Dermis microvascular lymphatic vessel endothelial cell (primary cell): ENCODE measurements at regions not wholly inside any gene's neighbourhood (a gene's known extent, or its start where the extent isn't known, plus 50 kb on each side); places are given as distances from the start of the nearest gene placed in this dataset.

Experiments
- DNase-seq, 2 donors: peaks; one replicate each; pipeline versions ENCODE4 v3.0.0 to v3.0.0-alpha.2; 2010; ENCODE audit warnings: low read depth in 2 of 2

DNA sequence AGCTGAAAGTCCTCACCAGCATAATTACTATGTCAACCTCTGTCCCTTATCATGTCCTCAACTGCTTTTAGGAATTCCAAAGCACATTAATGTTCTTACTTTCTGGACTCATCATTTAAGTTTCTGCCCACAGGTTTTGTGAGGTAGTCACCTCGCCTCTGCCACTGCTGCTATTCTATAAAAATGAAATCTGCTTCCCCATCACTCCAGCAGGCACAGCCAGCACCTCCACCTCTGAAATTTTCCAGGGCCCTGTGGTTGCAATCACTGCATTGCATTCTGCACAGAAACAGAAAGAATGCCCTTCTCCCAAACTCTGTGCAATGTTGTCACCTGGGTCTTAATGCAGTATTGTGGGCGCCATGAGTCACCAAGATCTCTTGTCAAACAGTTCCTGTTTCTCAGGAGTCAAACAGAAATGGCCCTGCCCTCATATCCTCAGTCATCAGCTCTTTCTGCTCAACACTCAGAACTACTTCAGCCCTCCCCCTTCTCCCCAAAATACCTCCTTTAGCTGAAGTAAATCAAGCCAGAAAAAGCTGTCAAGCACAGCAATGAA, 529.2 kb upstream of the NBEA start:
- DNase-seq: no peak

DNA sequence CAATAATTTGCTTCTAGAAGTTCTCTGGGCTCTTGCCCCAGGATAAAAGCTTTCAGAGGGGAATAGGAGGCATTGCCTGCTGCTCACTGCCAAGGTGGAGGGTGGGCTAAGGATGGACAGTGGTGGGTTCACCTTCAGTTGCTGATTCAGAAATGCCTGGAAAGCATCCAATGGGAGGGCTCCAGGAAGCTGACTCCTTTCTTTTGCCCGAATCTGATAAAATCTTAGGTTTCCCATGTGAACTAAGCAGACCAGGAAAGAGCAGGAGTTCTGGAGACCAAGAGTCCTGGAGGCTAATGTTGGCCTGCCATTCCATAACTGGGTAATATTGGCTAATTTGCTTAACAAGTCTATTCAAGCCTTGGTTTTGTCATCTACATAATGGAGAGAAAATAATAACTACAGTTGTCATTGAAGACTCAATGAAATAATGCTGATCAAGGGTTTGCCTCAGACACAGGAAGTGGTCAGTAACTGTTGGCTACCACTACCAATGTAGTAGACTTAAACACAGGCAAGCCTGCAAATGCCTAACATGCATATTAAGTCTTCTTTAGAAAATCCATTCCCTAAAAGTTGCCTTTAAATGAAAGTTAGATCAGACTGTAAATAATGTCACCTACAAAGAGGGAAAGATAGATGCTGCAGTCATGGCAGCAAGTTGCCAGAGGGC, 528.4 kb upstream of the NBEA start:
- DNase-seq: no peak

DNA sequence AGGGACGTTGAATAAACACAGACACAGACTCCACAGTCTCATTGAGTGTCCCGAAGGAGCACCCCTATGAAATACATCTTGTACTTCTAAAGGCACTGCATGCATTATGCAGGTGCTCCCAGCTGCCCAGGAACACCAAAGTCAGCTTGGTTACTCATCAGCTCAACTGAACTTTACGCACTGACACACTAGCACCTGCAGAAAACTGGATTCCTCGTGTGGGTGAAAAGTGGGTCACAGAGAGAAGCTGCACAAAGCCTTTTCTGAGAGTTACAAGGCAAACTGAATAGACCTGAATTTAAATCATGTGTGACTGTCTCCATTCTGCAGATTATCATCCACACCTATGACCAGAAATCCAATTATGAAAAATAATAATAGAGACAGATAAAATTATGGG, 527.5 kb upstream of the NBEA start:
- DNase-seq: no peak

DNA sequence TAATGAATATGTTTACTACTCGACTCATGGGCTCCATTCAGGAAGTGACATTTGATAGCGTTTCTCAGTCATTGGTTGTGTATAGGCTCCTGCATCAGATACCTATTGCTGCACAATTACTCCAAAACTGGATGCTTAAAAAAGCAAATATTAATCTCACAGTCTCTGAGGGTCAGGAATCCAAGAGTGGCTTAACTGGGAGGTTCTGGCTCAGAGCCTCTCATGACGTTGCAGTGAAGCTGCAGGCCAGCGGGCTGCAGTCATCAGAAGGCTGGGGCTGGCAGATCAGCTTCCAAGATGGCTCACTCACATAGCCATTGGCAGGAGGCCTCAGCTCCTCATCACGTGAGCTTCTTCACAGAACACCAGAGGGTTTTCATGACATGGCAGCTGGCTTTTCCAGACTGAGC, 525.1 kb upstream of the NBEA start:
- DNase-seq: no peak

DNA sequence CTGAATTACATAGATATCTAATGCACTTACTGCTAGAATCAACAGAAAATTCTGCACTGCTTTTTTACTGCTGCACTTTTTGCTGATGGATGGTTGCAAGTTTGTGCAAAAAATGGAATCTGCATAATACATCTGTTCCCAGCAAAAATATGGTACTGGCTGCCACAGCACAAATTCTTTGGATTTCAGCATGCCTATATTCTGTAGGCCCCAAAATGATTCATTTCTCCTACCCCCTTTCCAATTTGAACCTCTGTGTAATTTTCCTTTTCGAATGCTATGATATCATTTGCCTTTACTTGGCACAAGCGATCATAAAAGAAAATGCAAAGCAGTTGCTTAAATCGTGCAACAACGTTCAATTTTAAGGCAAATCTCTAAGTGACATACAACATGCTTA, 524.2 kb upstream of the NBEA start:
- DNase-seq: no peak

DNA sequence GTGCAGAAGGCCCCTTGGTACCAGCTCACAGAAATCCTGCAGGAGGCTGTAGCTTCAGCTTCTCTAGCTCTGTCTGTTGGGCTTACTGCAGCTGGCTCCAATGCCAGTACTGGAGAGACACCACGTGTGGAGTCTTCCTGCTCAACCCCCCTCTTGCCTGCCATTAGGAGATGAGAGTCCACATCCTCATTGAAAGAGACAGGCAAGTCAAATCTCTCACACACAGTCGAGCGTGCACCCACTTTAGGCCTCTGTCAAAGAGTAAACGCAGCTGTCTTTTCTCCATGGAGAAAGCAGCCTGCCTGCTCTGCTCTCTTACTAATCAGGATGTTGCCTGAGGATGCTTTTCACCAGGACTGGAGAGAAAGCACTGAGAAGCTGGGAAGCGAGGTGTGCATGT, 523.0 kb upstream of the NBEA start:
- DNase-seq: no peak

DNA sequence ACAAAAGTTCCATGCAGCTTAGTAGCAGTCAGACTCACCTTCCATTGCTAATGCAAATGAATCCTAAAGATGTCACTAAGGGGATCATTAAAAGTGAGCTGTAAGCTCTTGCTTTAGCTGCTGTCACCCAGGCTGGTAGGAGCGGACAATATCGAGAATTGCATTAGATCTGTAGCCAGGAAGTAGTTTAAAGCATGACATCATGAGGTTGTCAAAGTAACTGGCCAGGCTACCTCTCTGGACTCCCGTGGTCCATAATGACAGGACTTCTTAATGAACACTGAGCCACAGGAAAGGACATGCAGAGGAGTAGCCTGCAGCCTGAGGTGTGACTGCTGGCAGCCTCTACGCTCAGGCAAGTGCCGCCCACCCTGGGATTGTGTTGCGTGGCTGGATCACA, 522.3 kb upstream of the NBEA start:
- no peak for DNase-seq

DNA sequence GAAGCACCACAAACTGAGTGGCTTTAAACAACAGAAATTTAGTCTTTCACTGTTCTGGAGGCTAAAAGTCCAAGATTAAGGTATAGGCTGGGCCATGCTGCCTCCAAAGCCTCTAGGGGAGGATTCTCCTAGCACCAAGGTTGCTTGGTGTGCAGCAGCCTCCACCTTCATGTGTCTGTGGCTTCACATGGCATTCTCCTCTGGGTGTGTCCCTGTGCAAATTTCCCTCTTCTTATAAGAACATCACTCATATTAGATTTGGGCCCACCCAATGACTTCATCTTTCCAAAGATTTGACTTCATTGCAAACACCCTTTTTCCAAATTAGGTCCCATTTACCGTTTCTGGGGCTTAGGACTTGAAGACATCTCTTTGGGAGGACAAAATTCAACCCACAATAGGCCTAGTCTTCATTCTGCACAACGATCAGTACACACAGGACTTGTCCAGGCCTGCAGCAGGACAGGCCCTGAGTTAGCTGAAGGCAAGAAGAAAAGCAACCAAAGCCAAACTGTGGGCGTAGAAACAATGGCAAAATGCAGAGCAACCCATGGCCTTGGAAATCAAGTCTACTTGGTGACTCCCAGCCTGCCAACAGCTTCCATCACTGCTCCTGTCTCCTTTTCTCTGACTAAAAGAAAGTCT, 521.2 kb upstream of the NBEA start:
- no peak for DNase-seq

DNA sequence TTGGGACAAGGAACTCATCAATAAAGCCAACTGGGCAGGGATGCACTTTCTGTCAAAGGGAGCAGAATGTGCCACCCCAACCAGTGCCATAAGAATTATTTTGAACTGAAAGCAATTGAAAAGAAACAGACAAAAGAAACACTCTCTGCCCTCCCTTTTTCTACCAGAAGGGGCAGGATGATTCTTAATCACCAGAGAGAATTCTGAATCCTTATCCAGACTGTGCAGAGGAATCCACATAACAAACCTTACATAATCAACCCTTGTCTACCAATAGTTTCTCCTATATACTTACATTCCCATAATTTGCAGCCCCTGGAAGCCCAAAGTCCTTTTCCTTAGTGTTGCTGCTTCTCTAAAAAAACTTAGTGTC, 520.7 kb upstream of the NBEA start:
- no peak for DNase-seq

DNA sequence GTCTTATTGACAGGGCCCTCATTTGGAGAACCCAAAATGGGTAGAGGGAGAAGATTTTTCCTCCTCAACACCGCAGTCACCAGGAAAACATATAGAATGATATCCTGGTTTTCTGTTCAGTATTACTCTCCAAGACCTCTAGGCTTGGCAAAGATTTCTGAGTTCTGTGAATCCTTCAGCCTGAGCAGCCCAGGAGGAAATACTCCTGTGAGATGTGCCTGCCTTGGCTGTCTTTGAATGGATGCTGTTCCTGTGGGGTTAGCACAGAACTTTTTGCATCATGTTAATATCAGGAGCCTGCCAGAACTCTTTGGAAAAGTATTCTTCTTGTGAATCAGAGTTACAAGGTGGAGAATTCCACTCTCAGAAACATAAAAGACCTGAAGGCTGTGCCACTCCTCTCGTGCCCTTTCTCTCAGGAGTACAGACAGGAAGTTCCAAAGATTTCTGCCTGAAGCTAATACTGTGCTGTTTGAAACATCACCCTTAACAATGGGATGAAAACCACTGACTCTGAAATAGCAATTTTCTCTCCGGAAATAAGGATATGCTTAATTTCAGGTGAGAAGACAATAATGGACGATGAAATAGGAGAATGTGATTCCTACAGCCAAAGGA, 520.1 kb upstream of the NBEA start:
- no peak for DNase-seq

DNA sequence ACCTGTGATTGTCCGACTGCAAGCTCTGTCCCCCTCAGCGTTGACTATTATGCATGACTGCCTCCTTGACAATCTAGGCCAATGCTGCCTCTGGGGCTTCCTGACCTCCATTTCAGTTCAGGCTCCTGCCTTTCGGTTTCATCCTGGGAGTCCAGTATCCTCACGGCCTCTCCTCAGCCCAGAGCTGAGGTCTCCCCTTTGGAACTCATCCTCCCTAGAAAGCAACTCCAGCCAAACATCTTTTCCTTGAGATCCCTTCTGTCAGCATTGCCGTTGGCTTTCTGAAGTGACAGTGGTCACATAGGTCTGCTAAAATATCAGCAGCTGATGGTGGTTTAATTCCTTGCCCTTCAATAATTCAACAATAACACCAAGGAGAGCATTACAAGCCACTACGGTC, 519.1 kb upstream of the NBEA start:
- no peak for DNase-seq

DNA sequence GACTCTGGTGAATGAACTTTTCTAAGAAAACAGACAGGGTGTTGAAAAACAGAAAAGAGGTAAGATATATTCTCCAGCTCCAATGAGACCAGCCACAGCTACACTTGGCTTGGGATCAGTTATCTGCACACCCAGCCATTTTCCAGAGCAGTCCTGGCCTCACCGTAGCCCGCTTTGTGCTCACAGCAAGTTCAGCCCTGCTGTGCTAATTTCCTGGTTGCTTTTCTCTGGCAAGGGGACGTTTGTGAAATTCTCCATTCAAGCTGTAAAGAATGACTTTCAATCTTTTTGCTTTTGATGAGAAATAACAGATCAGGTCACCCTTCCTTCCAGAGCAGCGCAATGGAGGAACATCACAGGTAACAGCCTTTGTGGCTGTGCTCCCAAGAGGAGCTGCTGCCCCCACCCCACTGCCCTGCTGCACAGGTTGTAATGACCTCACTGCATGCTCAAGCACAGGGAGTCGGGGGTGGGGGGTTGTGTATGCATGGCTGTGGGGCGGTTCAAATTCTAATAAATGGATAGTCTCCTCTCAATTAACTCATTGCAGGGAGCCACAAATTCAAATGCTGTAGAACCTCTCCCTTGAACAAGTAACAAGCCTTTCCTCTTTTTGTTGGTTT, 516.6 kb upstream of the NBEA start:
- no peak for DNase-seq

DNA sequence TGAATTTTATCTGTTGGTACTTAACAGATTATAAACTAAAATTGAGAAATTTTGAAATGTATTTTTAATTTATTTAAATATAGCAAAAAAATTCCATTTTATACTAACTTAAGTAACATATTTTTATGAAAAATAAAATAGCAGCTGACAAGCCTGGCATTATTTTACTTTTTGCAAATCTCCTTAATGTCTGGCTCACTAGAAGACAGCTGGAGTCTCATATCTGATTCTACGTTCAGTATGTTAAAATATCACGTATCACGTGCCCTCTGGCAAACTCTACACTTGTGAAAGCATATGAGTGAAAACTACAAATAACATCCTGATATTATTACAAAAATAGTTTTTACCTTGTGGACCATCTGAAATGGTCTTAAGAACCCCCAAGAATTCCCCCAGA, 513.2 kb upstream of the NBEA start:
- DNase-seq: no peak

DNA sequence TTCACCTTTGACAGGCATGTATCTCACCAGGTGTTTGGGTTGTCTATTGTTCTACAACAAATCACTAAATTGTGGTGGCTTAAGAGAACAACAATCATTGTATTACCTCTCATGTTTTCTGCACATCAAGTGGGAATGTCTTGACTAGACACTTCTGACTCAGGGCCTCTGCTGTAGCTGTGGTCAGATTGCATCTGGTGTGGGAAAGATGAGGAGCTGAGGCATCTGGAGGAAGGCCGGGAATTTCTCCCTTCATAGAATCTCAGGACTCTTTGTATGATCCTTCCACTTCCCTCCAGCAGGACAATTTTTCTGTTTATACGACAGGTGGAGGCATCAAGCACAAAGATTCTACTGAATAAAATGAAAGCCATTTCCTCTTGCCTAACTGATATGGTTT, 511.8 kb upstream of the NBEA start:
- DNase-seq: no peak

DNA sequence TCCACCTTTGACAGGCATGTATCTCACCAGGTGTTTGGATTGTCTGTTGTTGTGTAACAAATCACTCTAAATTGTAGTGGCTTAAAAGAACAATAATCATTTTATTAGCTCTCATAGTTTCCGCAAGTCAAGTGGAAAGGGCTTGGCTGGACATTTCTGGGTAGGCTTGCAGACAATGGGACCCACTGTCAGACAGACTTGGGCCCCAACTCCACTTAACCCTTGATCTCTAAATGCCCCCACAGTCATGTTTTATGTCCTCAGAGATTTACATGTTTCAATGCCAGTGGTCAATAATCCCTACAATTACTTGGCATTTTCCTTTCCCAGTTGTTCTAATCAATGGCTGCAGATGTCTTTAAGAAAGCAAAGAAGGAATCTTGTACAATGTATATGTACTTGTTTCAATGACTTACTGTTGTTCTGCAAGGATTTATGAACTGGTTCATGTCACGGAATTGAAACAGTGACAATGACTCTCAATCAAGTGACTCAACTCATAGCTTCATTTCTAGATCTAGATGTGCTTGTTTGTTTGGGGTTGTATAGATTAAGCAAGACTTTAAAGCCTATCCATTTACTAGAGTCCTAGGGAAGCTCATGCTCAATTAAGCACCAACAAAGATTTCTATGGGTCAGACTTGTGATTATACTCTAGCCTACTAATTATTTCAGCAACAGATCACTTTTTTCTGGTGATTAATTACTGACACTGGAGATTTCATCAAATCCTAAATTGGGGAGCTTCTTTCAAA, 510.1 kb upstream of the NBEA start:
- DNase-seq: no peak

DNA sequence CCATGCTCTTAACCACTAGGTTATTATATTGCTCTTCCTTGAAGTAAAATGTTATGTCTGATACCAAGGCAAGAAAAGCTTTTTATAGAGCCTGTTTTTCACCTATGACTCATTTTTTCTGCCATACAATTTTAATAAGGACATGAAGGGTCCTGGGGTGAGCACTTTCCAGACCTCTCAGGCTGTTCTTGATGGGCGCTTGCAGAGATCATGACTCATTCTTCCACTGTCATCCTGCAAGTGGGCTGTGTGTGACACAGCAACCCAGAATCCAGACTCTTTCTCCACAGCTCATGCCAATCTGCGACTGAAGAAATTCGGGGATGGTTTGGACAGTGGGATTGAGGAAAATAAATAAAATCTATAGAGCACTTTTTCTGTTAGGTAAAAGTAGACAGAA, 506.7 kb upstream of the NBEA start:
- no peak for DNase-seq

DNA sequence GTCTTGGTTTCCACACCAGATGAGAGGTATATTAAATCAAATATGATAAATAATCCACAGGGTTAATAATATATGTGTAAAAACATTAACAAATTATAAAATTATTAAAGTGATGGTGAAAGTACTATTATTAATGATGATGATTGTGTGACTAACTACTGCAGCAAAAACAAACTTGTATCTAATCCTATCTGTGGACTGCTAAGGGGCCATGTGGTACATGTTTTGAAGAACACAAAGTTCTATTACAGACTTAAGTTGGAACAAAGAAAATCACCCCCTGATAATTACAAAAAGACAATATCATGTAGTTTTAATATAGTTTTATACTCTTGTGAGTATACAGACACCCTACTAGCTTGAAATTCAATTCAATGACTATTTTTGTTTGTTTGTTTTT, 504.2 kb upstream of the NBEA start:
- DNase-seq: no peak

DNA sequence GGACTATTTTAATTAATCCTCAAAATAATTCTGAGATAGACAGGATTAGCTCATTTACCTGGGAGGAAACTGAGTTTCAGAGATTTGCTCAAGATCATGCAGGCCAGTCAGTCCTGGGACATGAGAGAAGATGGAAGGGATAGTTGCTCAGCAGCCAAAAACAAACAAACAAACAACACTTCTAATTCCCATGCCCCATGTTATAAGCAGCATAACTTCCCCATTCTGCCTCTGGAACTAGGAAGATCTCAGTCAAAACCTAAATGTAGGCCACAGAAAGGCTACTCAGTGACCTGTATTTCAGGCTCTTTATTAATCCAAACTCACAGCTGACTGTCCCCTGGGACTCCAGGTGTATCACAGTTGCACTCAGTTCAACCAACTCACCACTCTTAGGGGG, 489.2 kb upstream of the NBEA start:
- DNase-seq: no peak

DNA sequence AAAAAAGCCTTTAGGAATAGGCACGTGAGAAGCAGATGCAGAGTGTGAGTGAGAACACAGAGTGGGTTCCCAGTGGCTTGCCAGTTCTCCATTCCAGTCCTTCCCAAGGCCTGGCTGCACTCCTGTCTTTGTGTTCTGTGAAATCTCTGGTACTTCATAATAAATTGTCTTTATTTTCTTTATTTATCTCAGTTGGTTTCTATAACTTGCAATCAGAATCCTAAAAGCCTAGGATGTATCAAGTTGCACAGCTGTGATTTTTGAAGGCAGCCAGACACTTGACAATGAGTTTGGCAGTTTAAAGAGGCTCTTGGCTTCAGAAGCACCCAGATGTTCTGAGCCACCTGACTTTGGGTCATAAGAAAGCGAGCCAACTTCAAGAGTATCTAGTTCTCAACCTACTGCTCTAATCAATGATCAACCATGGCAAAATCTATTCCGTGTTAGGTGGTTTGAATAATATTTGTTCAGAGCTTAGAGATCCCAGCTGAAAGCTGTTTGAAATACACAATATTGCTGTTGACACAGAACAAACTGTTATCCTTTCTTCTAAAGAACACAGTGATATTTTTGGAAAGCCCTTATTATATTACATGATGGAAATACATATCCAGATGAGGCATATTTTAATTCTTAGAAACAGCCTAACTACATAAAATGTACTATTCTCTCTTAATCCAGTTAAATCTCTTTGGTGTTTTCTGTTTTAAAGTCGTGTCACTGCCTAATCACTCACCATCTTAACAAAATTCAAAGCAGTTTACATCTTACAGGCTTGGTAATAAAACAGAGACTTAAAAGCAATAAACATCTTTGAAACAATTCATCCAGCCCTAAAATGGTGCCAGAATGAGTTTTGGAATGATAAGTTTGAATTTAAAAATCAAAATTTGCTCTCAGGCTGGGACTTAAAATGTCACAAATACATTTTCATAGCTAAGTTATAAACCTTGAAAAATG, 483.0 kb upstream of the NBEA start:
- no peak for DNase-seq

DNA sequence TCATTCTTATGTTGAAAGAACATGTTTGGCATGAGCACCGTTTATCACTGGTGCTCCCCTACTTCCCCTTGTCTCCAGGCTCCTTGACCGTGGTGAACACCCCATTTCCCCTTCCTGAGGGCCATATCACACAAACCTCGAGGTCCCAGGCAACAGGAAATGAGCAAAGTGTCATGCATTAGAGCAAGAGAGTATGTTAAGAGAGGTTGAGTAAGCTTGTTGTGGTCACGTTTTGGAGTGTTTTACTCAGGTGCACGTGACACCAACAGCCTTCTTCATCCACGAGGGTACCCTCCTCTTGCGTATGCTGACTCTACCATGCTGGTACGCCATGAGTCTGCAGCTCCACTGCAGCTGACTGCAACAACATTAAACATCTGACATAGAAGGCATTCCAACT, 482.2 kb upstream of the NBEA start:
- DNase-seq: peak in 1 of 2 donors; percentile 6

DNA sequence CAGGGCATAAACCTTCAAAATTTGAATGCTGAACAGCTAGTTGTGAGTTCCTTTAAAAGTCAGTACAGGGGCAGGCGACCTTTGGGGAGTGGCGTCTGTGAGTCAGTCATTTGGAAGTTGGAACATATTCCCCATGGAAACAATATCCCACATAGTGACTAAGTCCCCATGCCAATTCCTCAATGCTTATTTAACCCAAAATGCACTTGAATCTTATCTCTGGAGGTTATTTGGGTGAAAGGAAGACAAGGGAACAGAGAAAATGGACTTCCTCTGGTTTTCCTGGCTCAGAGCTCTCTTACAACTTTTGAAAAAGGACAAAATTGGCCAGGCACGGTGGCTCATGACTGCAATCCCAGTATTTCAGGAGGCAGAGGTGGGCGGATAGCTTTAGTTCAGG, 479.2 kb upstream of the NBEA start:
- DNase-seq: peak in 1 of 2 donors; percentile 21
